IgD-negative memory B cell (primary cell): ENCODE measurements at regions not wholly inside any gene's neighbourhood (a gene's known extent, or its start where the extent isn't known, plus 50 kb on each side); places are given as distances from the start of the nearest gene placed in this dataset.

Experiments
- H3K27ac Mint-ChIP-seq, 3 donors: one replicate each; pipeline ENCODE4 v1.8.0; 2020 to 2022; ENCODE audit warnings: mild to moderate bottlenecking in 3 of 3, mixed read lengths in 3 of 3, moderate library complexity in 1 of 3
- H3K27me3 Mint-ChIP-seq: one replicate; pipeline ENCODE4 v1.8.0; 2021; ENCODE audit warnings: mixed read lengths
- H3K36me3 Mint-ChIP-seq: one replicate; pipeline ENCODE4 v1.8.0; 2020; ENCODE audit warnings: mild to moderate bottlenecking, mixed read lengths
- H3K4me1 Mint-ChIP-seq, 3 donors: one replicate each; pipeline ENCODE4 v1.8.0; 2020 to 2022; ENCODE audit warnings: mixed read lengths in 3 of 3, mild to moderate bottlenecking in 1 of 3
- H3K4me3 Mint-ChIP-seq, 4 donors: one replicate each; pipeline ENCODE4 v1.8.0; 2020 to 2022; ENCODE audit warnings: mild to moderate bottlenecking in 4 of 4, mixed read lengths in 4 of 4, moderate library complexity in 3 of 4
- H3K9me3 Mint-ChIP-seq, 3 donors: one replicate each; pipeline ENCODE4 v1.8.0; 2020 to 2021; ENCODE audit warnings: mixed read lengths in 3 of 3, mild to moderate bottlenecking in 1 of 3

- no peaks in the 10 kb centered on the region for H3K27me3 Mint-ChIP-seq
- H3K27ac Mint-ChIP-seq: no peak overlapping the region
- peaks cover 0 to 7% (median 0%) of the 10 kb centered on the region in 3 donors for H3K9me3 Mint-ChIP-seq
- H3K4me3 Mint-ChIP-seq: no peak overlapping the region
- no peaks in the 10 kb centered on the region for H3K4me1 Mint-ChIP-seq
- H3K36me3 Mint-ChIP-seq: no peaks in the 10 kb centered on the region
Observed at GRCh38 chr12:58776144-58776543, 144.2 kb downstream of the LRIG3 start.

DNA sequence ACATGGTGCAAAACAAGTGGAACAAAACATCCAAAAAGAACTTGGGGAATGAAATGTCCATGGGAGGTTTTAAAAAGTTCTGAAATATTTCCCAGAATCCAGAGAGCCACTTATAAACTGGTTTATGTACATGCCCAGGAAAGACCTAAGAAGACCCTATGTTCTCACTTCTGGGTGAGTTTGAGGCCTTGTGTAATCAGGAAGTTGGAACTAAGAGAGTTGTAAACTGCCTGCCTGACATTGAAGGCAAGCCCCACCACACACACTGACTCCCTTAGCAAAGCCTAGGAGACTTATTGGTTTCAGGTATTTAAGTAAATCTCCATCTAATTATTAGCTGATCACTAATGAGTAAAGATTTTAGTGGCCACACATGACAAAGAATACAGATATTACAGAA lies 142.5 kb downstream of the LRIG3 start:
- Mint-ChIP-seq H3K27ac (no peak overlapping the region), H3K36me3 (no peaks in the 10 kb centered on the region), H3K9me3 (peaks cover 0 to 3% (median 3%) of the 10 kb centered on the region in 3 donors), H3K4me3 (no peak overlapping the region), H3K4me1 (no peaks in the 10 kb centered on the region), H3K27me3 (no peaks in the 10 kb centered on the region)

- no peak overlapping the region for H3K27ac Mint-ChIP-seq
- H3K4me1 Mint-ChIP-seq: no peaks in the 10 kb centered on the region
- H3K27me3 Mint-ChIP-seq: no peaks in the 10 kb centered on the region
- no peaks in the 10 kb centered on the region for H3K36me3 Mint-ChIP-seq
- peaks cover 5% of the 10 kb centered on the region in 3 donors for H3K9me3 Mint-ChIP-seq
- H3K4me3 Mint-ChIP-seq: no peak overlapping the region
Observed at GRCh38 chr12:58781609-58782008, 138.7 kb downstream of the LRIG3 start.

GRCh38 chr12:58787021-58787760 lies 133.1 kb downstream of the LRIG3 start:
- Mint-ChIP-seq H3K9me3 (peaks cover 5 to 10% (median 5%) of the 10 kb centered on the region in 3 donors), H3K27ac (no peak overlapping the region), H3K27me3 (no peaks in the 10 kb centered on the region), H3K36me3 (no peaks in the 10 kb centered on the region), H3K4me1 (peaks cover 0 to 2% (median 0%) of the 10 kb centered on the region in 3 donors), H3K4me3 (no peak overlapping the region)

DNA sequence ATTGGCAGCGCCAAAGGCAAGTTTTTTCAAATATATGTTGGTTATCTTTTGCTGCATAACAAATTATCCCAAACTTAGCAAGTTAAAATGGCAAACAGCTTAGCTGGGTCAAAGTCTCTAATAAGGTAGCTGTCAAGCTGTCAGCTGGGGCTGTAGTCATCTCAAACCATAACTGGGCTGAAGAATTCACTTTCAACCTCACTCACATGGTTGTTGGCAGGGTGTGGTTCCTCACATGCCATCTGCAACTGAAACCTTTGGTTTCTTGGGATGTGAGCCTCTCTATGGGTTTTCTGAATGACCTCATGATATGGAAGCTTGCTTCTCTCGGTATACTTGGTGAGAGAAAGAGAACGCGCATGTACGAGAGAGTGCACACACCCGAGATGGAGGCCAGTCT lies 125.4 kb downstream of the LRIG3 start:
- Mint-ChIP-seq H3K27ac (no peak overlapping the region), H3K27me3 (no peaks in the 10 kb centered on the region), H3K4me3 (no peak overlapping the region), H3K4me1 (no peaks in the 10 kb centered on the region), H3K36me3 (no peaks in the 10 kb centered on the region), H3K9me3 (peaks cover 0 to 9% (median under 1%) of the 10 kb centered on the region in 3 donors)

- Mint-ChIP-seq H3K27ac (no peak overlapping the region), H3K27me3 (no peaks in the 10 kb centered on the region), H3K9me3 (peaks cover 0 to 7% (median 5%) of the 10 kb centered on the region in 3 donors), H3K36me3 (no peaks in the 10 kb centered on the region), H3K4me1 (no peaks in the 10 kb centered on the region), H3K4me3 (no peak overlapping the region)
Observed at GRCh38 chr12:58795825-58796224, 124.5 kb downstream of the LRIG3 start.

DNA sequence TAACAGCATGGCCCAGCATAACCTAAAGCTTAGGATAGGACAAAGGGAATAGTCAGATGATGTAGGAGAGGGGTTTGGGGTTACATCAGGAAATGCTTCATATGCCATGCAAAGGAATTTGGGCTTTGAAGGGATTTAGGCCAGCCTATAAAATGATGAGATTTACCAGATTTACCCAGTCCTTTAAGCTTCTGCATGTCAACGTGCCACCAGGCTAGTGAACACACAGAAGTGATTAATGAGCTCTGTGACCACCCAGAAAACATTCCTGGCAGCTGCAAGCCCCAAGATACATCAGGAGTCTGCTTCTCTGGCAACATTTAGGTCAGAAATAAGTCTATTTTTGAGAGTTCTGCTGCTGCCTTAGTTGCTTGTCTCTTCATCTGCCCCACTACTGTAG lies 118.3 kb downstream of the LRIG3 start:
- Mint-ChIP-seq H3K4me1 (no peaks in the 10 kb centered on the region), H3K36me3 (no peaks in the 10 kb centered on the region), H3K9me3 (peaks cover 0 to 7% (median 1%) of the 10 kb centered on the region in 3 donors), H3K27ac (no peak overlapping the region), H3K4me3 (no peak overlapping the region), H3K27me3 (no peaks in the 10 kb centered on the region)

DNA sequence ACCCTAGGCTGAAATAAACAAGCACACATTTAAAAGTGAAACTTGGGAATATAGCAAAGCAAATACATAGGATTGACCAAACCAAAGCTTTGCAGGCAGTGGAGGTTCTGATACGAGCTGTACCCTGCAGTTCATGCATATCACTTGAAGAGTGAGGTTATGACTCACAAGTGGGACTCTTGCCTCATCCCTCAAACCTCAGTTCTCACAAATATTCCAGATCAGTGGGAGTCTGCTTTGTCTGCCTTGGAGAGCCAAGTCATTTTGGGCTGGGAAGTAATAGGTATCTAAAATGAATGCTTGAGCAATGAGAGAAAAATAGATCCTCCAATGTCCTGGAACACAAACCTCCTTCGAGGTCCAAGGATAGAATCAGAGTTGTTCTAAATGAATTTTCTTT lies 116.4 kb downstream of the LRIG3 start:
- H3K4me1 Mint-ChIP-seq: no peaks in the 10 kb centered on the region
- H3K27ac Mint-ChIP-seq: no peak overlapping the region
- no peaks in the 10 kb centered on the region for H3K36me3 Mint-ChIP-seq
- no peak overlapping the region for H3K4me3 Mint-ChIP-seq
- no peaks in the 10 kb centered on the region for H3K27me3 Mint-ChIP-seq
- peaks cover 0 to 7% (median 1%) of the 10 kb centered on the region in 3 donors for H3K9me3 Mint-ChIP-seq

- H3K36me3 Mint-ChIP-seq: no peaks in the 10 kb centered on the region
- no peaks in the 10 kb centered on the region for H3K27me3 Mint-ChIP-seq
- H3K9me3 Mint-ChIP-seq: peaks cover 0 to 7% (median 1%) of the 10 kb centered on the region in 3 donors
- H3K4me1 Mint-ChIP-seq: no peaks in the 10 kb centered on the region
- H3K27ac Mint-ChIP-seq: no peak overlapping the region
- no peak overlapping the region for H3K4me3 Mint-ChIP-seq
Observed at GRCh38 chr12:58804749-58805148, 115.6 kb downstream of the LRIG3 start.

DNA sequence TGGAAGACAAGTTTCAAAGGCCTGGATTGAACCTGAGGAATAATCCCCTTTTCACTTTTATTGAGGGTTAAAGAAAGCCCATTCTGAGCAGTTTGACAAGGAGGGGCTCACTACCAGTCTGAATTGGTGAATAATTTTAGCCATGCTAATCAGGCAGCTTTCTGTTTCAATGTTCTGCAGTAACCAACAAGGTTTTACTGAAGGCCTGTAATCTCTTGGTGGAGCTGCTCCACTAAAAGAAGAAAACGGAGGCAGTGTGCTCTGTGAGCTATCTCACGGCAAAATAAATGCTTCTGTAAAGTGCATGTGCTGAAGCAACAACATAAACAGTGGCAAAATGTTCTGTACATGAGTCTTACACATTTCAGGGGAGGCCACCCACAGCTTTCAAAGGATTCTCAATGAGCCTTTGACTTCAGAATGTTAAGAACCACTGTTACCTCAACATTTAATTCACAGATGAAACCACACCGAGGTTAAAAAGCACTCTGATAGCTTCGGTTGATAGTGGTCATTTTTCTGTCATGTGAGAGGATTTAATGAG lies 111.2 kb downstream of the LRIG3 start:
- Mint-ChIP-seq H3K36me3 (no peaks in the 10 kb centered on the region), H3K4me1 (no peaks in the 10 kb centered on the region)

GRCh38 chr12:58811346-58811745 lies 109.0 kb downstream of the LRIG3 start:
- Mint-ChIP-seq H3K4me1 (no peaks in the 10 kb centered on the region), H3K27ac (no peak overlapping the region), H3K4me3 (no peak overlapping the region), H3K36me3 (no peaks in the 10 kb centered on the region), H3K9me3 (no peaks in the 10 kb centered on the region), H3K27me3 (no peaks in the 10 kb centered on the region)

More for the DNA sequence above, 111.2 kb downstream of the LRIG3 start:
- H3K27me3 Mint-ChIP-seq: no peaks in the 10 kb centered on the region
- no peak overlapping the region for H3K27ac Mint-ChIP-seq
- H3K9me3 Mint-ChIP-seq: peaks cover 0 to 1% (median 0%) of the 10 kb centered on the region in 3 donors
- H3K4me3 Mint-ChIP-seq: no peak overlapping the region

GRCh38 chr12:58812214-58812613 lies 108.1 kb downstream of the LRIG3 start:
- Mint-ChIP-seq H3K4me1 (no peaks in the 10 kb centered on the region), H3K4me3 (no peak overlapping the region), H3K27ac (no peak overlapping the region), H3K36me3 (no peaks in the 10 kb centered on the region), H3K27me3 (no peaks in the 10 kb centered on the region), H3K9me3 (no peaks in the 10 kb centered on the region)

GRCh38 chr12:58814036-58814435 lies 106.3 kb downstream of the LRIG3 start:
- no peak overlapping the region for H3K4me3 Mint-ChIP-seq
- no peak overlapping the region for H3K27ac Mint-ChIP-seq
- no peaks in the 10 kb centered on the region for H3K27me3 Mint-ChIP-seq
- H3K9me3 Mint-ChIP-seq: no peaks in the 10 kb centered on the region
- no peaks in the 10 kb centered on the region for H3K4me1 Mint-ChIP-seq
- no peaks in the 10 kb centered on the region for H3K36me3 Mint-ChIP-seq

DNA sequence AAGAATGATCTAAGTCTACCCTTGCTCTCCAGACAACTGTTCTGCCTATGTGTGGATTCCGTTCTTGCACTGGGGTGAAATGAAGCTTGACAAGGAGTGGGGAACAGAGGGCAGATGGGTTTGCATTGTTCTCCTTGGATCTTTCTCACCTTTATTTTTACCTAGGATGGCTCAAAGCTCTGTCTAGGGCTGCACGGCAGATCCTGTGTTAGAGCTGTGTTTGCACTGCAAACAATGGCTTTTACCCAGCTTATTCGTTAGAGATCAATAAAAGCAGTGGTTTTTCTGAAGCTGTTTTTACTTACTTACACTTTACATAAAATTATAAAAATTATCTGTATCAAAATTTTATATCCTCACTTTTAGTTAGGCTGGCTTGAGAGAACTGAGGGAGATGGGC lies 105.1 kb downstream of the LRIG3 start:
- H3K9me3 Mint-ChIP-seq: no peaks in the 10 kb centered on the region
- no peak overlapping the region for H3K4me3 Mint-ChIP-seq
- H3K27me3 Mint-ChIP-seq: no peaks in the 10 kb centered on the region
- H3K36me3 Mint-ChIP-seq: no peaks in the 10 kb centered on the region
- H3K4me1 Mint-ChIP-seq: no peaks in the 10 kb centered on the region
- no peak overlapping the region for H3K27ac Mint-ChIP-seq

GRCh38 chr12:58818546-58818945 lies 101.8 kb downstream of the LRIG3 start:
- Mint-ChIP-seq H3K36me3 (peaks cover under 1% of the 10 kb centered on the region), H3K9me3 (no peaks in the 10 kb centered on the region), H3K27ac (no peak overlapping the region), H3K4me3 (no peak overlapping the region), H3K4me1 (no peaks in the 10 kb centered on the region), H3K27me3 (no peaks in the 10 kb centered on the region)

DNA sequence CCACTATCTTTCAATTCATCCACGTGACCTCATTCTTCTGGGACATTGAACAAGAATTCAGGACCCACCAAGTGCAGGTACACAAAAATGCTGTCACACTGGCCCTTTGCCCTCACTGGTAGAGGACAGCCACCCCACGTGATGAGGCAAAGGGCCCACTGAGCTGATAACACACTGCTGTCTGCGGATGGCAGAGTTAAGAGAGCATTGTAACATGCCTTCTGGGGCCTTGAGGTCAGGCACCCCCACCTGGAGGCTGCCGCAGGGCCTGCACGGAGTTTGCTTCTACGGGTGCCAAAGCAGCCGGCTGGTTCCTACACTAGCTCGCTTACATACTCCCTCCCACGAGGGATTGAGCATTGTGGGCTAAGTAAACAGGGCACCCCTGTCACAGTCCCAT lies 101.0 kb downstream of the LRIG3 start:
- Mint-ChIP-seq H3K27me3 (no peaks in the 10 kb centered on the region), H3K4me1 (no peaks in the 10 kb centered on the region), H3K4me3 (no peak overlapping the region), H3K9me3 (no peaks in the 10 kb centered on the region), H3K36me3 (peaks cover 2% of the 10 kb centered on the region), H3K27ac (no peak overlapping the region)
